A673 (cell line): ENCODE measurements at regions not wholly inside any gene's neighbourhood (a gene's known extent, or its start where the extent isn't known, plus 50 kb on each side); places are given as distances from the start of the nearest gene placed in this dataset.

Experiments used
- BruUV-seq: library from RNA; stranded (reverse); fragments of 400-500 nt; replicated peaks from 2 replicates; lab custom pipeline; 2021; lab: Mats Ljungman, UMichigan
- CTCF ChIA-PET: fragments of 300-600 bp; sonication (Branson Sonifier 250); formaldehyde crosslinking; loops from one replicate; lab custom pipeline; 2022; ENCODE audit warnings: antibody characterized with exemption; lab: Charles Lee
- POLR2A ChIA-PET: fragments of 300-600 bp; sonication (Branson Sonifier 250); formaldehyde crosslinking; loops from one replicate; lab custom pipeline; 2022; ENCODE audit warnings: antibody characterized with exemption; ENCODE audit not compliant: low non-redundant PET; lab: Charles Lee
- DNase-seq: peaks from one replicate; pipeline ENCODE4 v3.0.0-alpha.2; 2015; ENCODE audit warnings: low spot score
- H3K27ac ChIP-seq: fragments of 200-600 bp; sonication (generic); 2 replicates; pipeline ENCODE4 v1.5.1; 2016; ENCODE audit warnings: mixed run types, low read depth, mild to moderate bottlenecking, mixed read lengths, antibody characterized with exemption, low read length; ENCODE audit not compliant: poor library complexity, severe bottlenecking
- H3K27me3 ChIP-seq: fragments of 200-600 bp; sonication (generic); replicated peaks from 2 replicates; pipeline ENCODE4 v1.6.1; 2017; ENCODE audit warnings: mixed run types, low read depth, mild to moderate bottlenecking, mixed read lengths, antibody characterized with exemption, low read length; ENCODE audit not compliant: insufficient read depth, poor library complexity
- H3K36me3 ChIP-seq: fragments of 200-600 bp; sonication (generic); 2 replicates; pipeline ENCODE4 v1.6.1; 2016; ENCODE audit warnings: mixed run types, mild to moderate bottlenecking, mixed read lengths, antibody characterized with exemption, low read length; ENCODE audit not compliant: insufficient read depth, poor library complexity, severe bottlenecking
- H3K4me1 ChIP-seq: fragments of 200-600 bp; sonication (generic); 2 replicates; pipeline ENCODE4 v1.6.1; 2017; ENCODE audit warnings: mixed run types, mild to moderate bottlenecking, mixed read lengths, antibody characterized with exemption, low read length; ENCODE audit not compliant: insufficient read depth, poor library complexity, severe bottlenecking
- H3K4me3 ChIP-seq: fragments of 200-600 bp; sonication (generic); 2 replicates; pipeline ENCODE4 v1.5.1; 2016; ENCODE audit warnings: low read depth, mixed run types, mild to moderate bottlenecking, mixed read lengths, low read length; ENCODE audit not compliant: poor library complexity, severe bottlenecking
- H3K9me3 ChIP-seq: fragments of 200-600 bp; sonication (generic); 2 replicates; pipeline ENCODE4 v1.6.1; 2016; ENCODE audit warnings: mixed run types, low read depth, mild to moderate bottlenecking, mixed read lengths, antibody characterized with exemption, low read length; ENCODE audit not compliant: poor library complexity, severe bottlenecking
- CTCF ChIP-seq: fragments of 300-800, 200-600 bp; sonication (generic); conservative IDR thresholded peaks from 2 replicates; pipeline ENCODE4 v1.5.1; 2017; ENCODE audit warnings: low read depth, mild to moderate bottlenecking, antibody characterized with exemption, low read length, moderate library complexity, mixed read lengths
- EZH2 ChIP-seq: fragments of 200-600 bp; sonication (generic); IDR thresholded peaks from 2 replicates; pipeline ENCODE4 v1.6.1; 2017; ENCODE audit warnings: borderline replicate concordance, low read depth, mild to moderate bottlenecking, mixed read lengths, antibody characterized with exemption, low read length; ENCODE audit not compliant: poor library complexity, severe bottlenecking
- intact Hi-C: fragments of 100-400 bp; cut with micrococcal nuclease; formaldehyde crosslinking; loops from one replicate; pipeline ENCODE4 v1.10.0; 2022; ENCODE audit not compliant: unreplicated experiment

- Histone ChIP-seq H3K36me3 (no peaks in the 10 kb centered on the region), H3K4me3 (no peak overlapping the region), H3K9me3 (no peaks in the 10 kb centered on the region), H3K27ac (no peak overlapping the region), H3K27me3 (no peaks in the 10 kb centered on the region), H3K4me1 (no peaks in the 10 kb centered on the region)
- POLR2A ChIA-PET: no interaction called here
- BruUV-seq: no TSS peak
- CTCF ChIA-PET: no interaction called here
- DNase-seq: peak; percentile 10
- intact Hi-C loops: no loop called here
- TF ChIP-seq EZH2: no peak
- no peak for TF ChIP-seq CTCF
Measured at GRCh38 chr1:103387898-103388297, 137.6 kb upstream of the RNPC3 start.

GRCh38 chr1:103373991-103374390 is 151.5 kb upstream of the RNPC3 start:
- H3K9me3 ChIP-seq: no peaks in the 10 kb centered on the region
- TF ChIP-seq CTCF (no peak), EZH2 (no peak)
- H3K36me3 ChIP-seq: no peaks in the 10 kb centered on the region
- ChIA-PET CTCF (no interaction called here), POLR2A (no interaction called here)
- H3K27me3 ChIP-seq: no peaks in the 10 kb centered on the region
- no peaks in the 10 kb centered on the region for H3K4me1 ChIP-seq
- H3K4me3 ChIP-seq: no peak overlapping the region
- no peak for DNase-seq
- BruUV-seq: no TSS peak
- intact Hi-C loops: no loop called here
- no peak overlapping the region for H3K27ac ChIP-seq

- CTCF ChIA-PET: interaction anchor here (0.7 kb wide), 1 partner anchor 267 kb away, joined by 3 read pairs; no protein-coding TSS in a partner anchor
- TF ChIP-seq CTCF: no peak
- TF ChIP-seq EZH2: no peak
- no peaks in the 10 kb centered on the region for H3K9me3 ChIP-seq
- no peak overlapping the region for H3K27ac ChIP-seq
- no peak overlapping the region for H3K4me3 ChIP-seq
- no peaks in the 10 kb centered on the region for H3K27me3 ChIP-seq
- BruUV-seq: no TSS peak
- DNase-seq: no peak
- POLR2A ChIA-PET: no interaction called here
- H3K4me1 ChIP-seq: no peaks in the 10 kb centered on the region
- intact Hi-C loops: no loop called here
- no peaks in the 10 kb centered on the region for H3K36me3 ChIP-seq
Measured at GRCh38 chr1:103372866-103373265, 152.6 kb upstream of the RNPC3 start.
